Chondrocyte (in vitro differentiated cells): ENCODE measurements at regions not wholly inside any gene's neighbourhood (a gene's known extent, or its start where the extent isn't known, plus 50 kb on each side); places are given as distances from the start of the nearest gene placed in this dataset.

Experiments used
- DNase-seq: peaks from one replicate; pipeline ENCODE4 v3.0.0; 2021; ENCODE audit warnings: mixed read lengths, low spot score
- H3K27ac Mint-ChIP-seq: one replicate; pipeline ENCODE4 v1.8.0; 2021; ENCODE audit warnings: mild to moderate bottlenecking, moderate library complexity, mixed read lengths; ENCODE audit not compliant: unreplicated experiment
- H3K27me3 Mint-ChIP-seq: 2 replicates; pipeline ENCODE4 v1.8.0; 2021; ENCODE audit warnings: low read depth, mixed read lengths
- H3K36me3 Mint-ChIP-seq: 2 replicates; pipeline ENCODE4 v1.8.0; 2021; ENCODE audit warnings: low read depth, mixed read lengths
- H3K4me1 Mint-ChIP-seq: 2 replicates; pipeline ENCODE4 v1.8.0; 2021; ENCODE audit warnings: low read depth, mild to moderate bottlenecking, mixed read lengths
- H3K4me3 Mint-ChIP-seq: one replicate; pipeline ENCODE4 v1.8.0; 2021; ENCODE audit warnings: mild to moderate bottlenecking, moderate library complexity, mixed read lengths; ENCODE audit not compliant: unreplicated experiment
- H3K9me3 Mint-ChIP-seq: 2 replicates; pipeline ENCODE4 v1.8.0; 2021; ENCODE audit warnings: low read depth, mixed read lengths
- CTCF ChIP-seq: fragments of 200-600 bp; sonication (generic); IDR thresholded peaks from 2 replicates; pipeline ENCODE4 v1.5.0; 2021; ENCODE audit warnings: antibody characterized with exemption, mild to moderate bottlenecking, moderate library complexity

DNA sequence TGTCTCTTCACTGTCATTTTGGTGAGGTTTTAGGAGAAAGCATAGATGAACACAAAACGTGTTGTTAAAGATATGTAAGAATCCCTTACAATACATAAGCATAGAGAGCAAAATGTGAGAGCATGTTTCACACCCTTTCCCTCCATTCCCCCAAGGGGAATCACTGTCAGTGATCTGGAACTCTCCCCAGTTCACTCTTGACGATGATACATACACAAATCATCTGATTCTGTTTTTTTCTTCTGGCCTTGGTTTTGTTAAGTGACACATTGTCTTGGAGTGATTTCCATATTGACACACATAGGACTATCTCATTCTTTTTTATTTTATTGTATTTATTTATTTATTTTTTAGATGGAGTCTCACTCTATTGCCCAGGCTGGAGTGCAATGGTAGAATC is 53.7 kb upstream of the TANC1 start:
- Mint-ChIP-seq H3K36me3 (no peaks in the 10 kb centered on the region), H3K27ac (no peak overlapping the region), H3K4me1 (peaks cover 3% of the 10 kb centered on the region), H3K27me3 (no peaks in the 10 kb centered on the region), H3K4me3 (no peak overlapping the region), H3K9me3 (no peaks in the 10 kb centered on the region)
- DNase-seq, result no peak
- no peak for TF ChIP-seq CTCF

- no peak for TF ChIP-seq CTCF
- H3K36me3 Mint-ChIP-seq, result no peaks in the 10 kb centered on the region
- H3K9me3 Mint-ChIP-seq, result no peaks in the 10 kb centered on the region
- H3K4me3 Mint-ChIP-seq, result no peak overlapping the region
- H3K4me1 Mint-ChIP-seq, result peaks cover 4% of the 10 kb centered on the region
- no peak for DNase-seq
- H3K27ac Mint-ChIP-seq, result no peak overlapping the region
- H3K27me3 Mint-ChIP-seq, result no peaks in the 10 kb centered on the region
Measured at GRCh38 chr2:158917121-158917520, 51.3 kb upstream of the TANC1 start.

GRCh38 chr2:158918452-158918851 is 50.0 kb upstream of the TANC1 start:
- no peak overlapping the region for H3K27ac Mint-ChIP-seq
- no peaks in the 10 kb centered on the region for H3K36me3 Mint-ChIP-seq
- peaks cover 17% of the 10 kb centered on the region for H3K4me1 Mint-ChIP-seq
- no peaks in the 10 kb centered on the region for H3K27me3 Mint-ChIP-seq
- no peak for DNase-seq
- no peak for TF ChIP-seq CTCF
- no peaks in the 10 kb centered on the region for H3K9me3 Mint-ChIP-seq
- H3K4me3 Mint-ChIP-seq, result no peak overlapping the region
